RWPE2 (cell line): ENCODE measurements at regions not wholly inside any gene's neighbourhood (a gene's known extent, or its start where the extent isn't known, plus 50 kb on each side); places are given as distances from the start of the nearest gene placed in this dataset.
"Not testable (repeated sequence)": the region's sequence is repeated elsewhere in the genome, so short reads cannot be mapped to it uniquely, and the experiment has no call there.

ENCODE experiments used
- ATAC-seq: fragments of 200-7000 bp; cut with Tn5 transposase; 3 replicates; pipeline ENCODE4 v1.9.1; 2021; ENCODE audit warnings: low read depth
- DNase-seq: peaks from one replicate; pipeline ENCODE4 v3.0.0-alpha.2; 2020; ENCODE audit warnings: low spot score
- H3K27ac ChIP-seq: fragments of 450-650 bp; 2 replicates; pipeline ENCODE4 v1.5.1; 2017; ENCODE audit warnings: mild to moderate bottlenecking; ENCODE audit not compliant: poor library complexity, severe bottlenecking
- H3K27me3 ChIP-seq: fragments of 250-450 bp; sonication (Bioruptor Pico); 2 replicates; pipeline ENCODE4 v1.5.1; 2021; ENCODE audit warnings: mild to moderate bottlenecking, moderate library complexity; ENCODE audit not compliant: insufficient read depth, poor library complexity, severe bottlenecking
- H3K36me3 ChIP-seq: fragments of 250-450 bp; sonication (Bioruptor Pico); 2 replicates; pipeline ENCODE4 v1.5.1; 2020; ENCODE audit warnings: low read depth, mild to moderate bottlenecking, moderate library complexity
- H3K4me1 ChIP-seq: fragments of 250-450 bp; sonication (Bioruptor Pico); 2 replicates; pipeline ENCODE4 v1.5.1; 2021; ENCODE audit warnings: mild to moderate bottlenecking, moderate library complexity; ENCODE audit not compliant: insufficient read depth, poor library complexity, severe bottlenecking
- H3K4me3 ChIP-seq: fragments of 250-450 bp; sonication (Bioruptor Pico); 2 replicates; pipeline ENCODE4 v1.5.1; 2021; ENCODE audit warnings: mild to moderate bottlenecking, moderate library complexity; ENCODE audit not compliant: severe bottlenecking
- H3K9me3 ChIP-seq: fragments of 250-450 bp; sonication (Bioruptor Pico); 2 replicates; pipeline ENCODE4 v1.5.1; 2021; ENCODE audit warnings: mild to moderate bottlenecking, moderate library complexity; ENCODE audit not compliant: severe bottlenecking
- TF ChIP-seq, protein P1 (sequence below): fragments of 450-650 bp; IDR thresholded peaks from one replicate; pipeline ENCODE4 v1.5.1; 2017; ENCODE audit warnings: mild to moderate bottlenecking, moderate library complexity; ENCODE audit not compliant: poor library complexity, severe bottlenecking

DNA sequence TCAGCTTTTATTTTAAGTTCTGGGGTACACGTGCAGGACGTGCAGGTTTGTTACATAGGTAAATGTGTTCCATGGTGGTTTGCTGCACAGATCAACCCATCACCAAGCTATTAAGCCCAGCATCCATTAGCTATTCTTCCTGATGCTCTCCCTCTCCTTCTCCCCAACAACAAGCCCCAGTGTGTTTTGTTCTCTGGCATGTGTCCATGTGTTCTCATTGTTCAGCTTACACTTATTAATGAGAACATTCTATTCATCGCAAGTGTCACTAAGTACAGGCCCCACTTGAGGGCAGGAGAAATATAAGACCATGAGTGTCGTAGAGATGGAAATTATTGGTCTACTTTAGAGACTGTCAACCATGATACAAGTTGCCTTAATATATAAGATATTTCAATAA lies 615.1 kb downstream of the CDH8 start:
- TF ChIP-seq, protein P1, sequence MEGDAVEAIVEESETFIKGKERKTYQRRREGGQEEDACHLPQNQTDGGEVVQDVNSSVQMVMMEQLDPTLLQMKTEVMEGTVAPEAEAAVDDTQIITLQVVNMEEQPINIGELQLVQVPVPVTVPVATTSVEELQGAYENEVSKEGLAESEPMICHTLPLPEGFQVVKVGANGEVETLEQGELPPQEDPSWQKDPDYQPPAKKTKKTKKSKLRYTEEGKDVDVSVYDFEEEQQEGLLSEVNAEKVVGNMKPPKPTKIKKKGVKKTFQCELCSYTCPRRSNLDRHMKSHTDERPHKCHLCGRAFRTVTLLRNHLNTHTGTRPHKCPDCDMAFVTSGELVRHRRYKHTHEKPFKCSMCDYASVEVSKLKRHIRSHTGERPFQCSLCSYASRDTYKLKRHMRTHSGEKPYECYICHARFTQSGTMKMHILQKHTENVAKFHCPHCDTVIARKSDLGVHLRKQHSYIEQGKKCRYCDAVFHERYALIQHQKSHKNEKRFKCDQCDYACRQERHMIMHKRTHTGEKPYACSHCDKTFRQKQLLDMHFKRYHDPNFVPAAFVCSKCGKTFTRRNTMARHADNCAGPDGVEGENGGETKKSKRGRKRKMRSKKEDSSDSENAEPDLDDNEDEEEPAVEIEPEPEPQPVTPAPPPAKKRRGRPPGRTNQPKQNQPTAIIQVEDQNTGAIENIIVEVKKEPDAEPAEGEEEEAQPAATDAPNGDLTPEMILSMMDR, result no peak
- Histone ChIP-seq H3K9me3 (no peaks in the 10 kb centered on the region), H3K36me3 (no peaks in the 10 kb centered on the region), H3K27me3 (no peaks in the 10 kb centered on the region), H3K4me3 (no peak overlapping the region), H3K4me1 (no peaks in the 10 kb centered on the region), H3K27ac (no peak overlapping the region)
- no peak for ATAC-seq
- no peak for DNase-seq

DNA sequence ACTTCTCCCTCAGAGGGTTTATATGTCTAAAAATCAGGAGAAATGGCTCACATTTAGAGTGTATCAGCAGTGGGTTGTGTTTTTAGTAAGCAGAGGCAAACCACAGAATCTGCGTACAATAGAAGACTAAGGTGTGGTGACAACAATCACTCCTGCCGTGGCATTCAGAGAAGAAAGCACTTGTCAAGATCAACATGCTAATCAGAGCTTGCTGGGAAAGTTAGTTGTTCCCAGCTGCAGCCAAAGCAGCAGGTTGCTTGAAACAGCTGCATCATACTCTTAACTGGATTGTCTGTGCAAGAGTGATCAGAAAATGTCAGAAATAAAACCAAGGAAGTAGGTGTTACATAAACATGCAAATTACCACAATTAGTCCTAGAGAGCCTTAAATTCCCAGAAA lies 616.4 kb downstream of the CDH8 start:
- TF ChIP-seq, protein P1, result no peak
- H3K36me3 ChIP-seq, result no peaks in the 10 kb centered on the region
- no peaks in the 10 kb centered on the region for H3K9me3 ChIP-seq
- ATAC-seq (no peak), DNase-seq (no peak)
- no peaks in the 10 kb centered on the region for H3K4me1 ChIP-seq
- H3K27ac ChIP-seq, result no peak overlapping the region
- no peak overlapping the region for H3K4me3 ChIP-seq
- H3K27me3 ChIP-seq, result no peaks in the 10 kb centered on the region

DNA sequence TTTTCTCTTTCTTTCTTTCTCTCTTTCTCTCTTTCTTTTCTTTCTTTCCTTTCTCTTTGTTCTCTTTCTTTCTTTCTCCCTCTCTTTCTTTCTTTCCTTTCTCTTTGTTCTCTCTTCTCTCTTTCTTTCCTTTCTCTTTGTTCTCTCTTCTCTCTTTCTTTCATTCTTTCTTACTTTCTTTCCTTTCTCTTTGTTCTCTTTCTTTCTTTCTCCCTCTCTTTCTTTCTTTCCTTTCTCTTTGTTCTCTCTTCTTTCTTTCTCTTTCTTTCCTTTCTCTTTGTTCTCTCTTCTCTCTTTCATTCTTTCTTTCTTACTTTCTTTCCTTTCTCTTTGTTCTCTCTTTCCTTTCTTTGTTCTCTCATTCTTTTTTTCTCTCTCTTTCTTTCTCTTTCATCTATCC lies 617.4 kb downstream of the CDH8 start:
- not testable (repeated sequence) for H3K36me3 ChIP-seq, ATAC-seq, H3K4me3 ChIP-seq, DNase-seq, H3K9me3 ChIP-seq, H3K27me3 ChIP-seq, H3K27ac ChIP-seq, H3K4me1 ChIP-seq

DNA sequence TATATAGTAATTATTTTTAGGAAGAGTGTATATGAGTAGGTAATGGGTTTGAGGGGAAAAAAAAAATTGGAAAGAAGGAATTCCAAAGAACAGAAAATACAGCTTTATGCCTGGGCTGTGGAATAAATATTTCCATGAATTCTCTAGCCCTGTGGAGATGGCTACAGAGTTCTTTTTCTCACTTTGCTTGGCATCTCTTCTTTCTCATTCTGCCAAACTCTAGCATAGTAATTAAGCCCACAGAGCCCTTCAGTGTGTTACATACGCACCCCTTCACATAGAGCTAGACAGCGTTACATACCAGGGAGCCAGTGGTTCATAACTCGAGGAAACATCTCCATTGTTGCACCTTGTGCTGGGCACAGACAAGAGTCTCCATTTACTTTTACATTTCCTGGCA lies 621.1 kb downstream of the CDH8 start:
- Histone ChIP-seq H3K4me1 (no peaks in the 10 kb centered on the region), H3K27ac (no peak overlapping the region), H3K4me3 (no peak overlapping the region), H3K9me3 (no peaks in the 10 kb centered on the region), H3K36me3 (no peaks in the 10 kb centered on the region), H3K27me3 (no peaks in the 10 kb centered on the region)
- no peak for DNase-seq
- TF ChIP-seq, protein P1, result no peak
- no peak for ATAC-seq

DNA sequence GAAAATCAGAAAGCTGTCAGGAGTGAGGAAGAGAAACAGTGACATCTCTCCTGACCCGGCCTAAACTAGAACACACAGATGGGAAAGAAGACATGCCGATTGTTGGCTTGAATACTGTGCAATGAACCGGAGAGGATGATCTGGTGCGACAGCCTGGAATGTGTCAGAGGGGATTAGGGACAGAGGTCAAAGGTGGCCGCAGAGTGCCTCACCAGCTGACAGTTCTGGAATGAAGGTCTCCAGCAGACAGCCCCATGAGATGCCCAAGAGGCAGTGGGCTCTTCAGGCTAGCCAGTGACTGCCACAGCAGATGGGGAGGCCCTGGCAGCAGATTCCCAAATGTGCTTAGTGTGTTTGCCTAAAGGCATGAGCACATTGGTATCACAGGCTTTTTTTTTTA lies 623.2 kb downstream of the CDH8 start:
- H3K4me1 ChIP-seq, result no peaks in the 10 kb centered on the region
- ATAC-seq (no peak), DNase-seq (no peak)
- TF ChIP-seq, protein P1, result no peak
- no peak overlapping the region for H3K27ac ChIP-seq
- H3K9me3 ChIP-seq, result no peaks in the 10 kb centered on the region
- H3K27me3 ChIP-seq, result no peaks in the 10 kb centered on the region
- no peaks in the 10 kb centered on the region for H3K36me3 ChIP-seq
- H3K4me3 ChIP-seq, result no peak overlapping the region
